ENCODE measurements at regions not wholly inside any gene's neighbourhood (a gene's known extent, or its start where the extent isn't known, plus 50 kb on each side); places are given as distances from the start of the nearest gene placed in this dataset.
"Not testable (repeated sequence)": the region's sequence is repeated elsewhere in the genome, so short reads cannot be mapped to it uniquely, and the experiment has no call there.

GRCh38 chr15:38799202-38799601, 234.6 kb upstream of the RASGRP1 start:
- not testable (repeated sequence) for TF ChIP-seq POLR2A (IDR thresholded peaks at IDR 0.05); EP300 (IDR thresholded peaks at IDR 0.05; ENCODE audit: low read depth)

Data from transverse colon (tissue), 1 donor.